ENCODE measurements at regions not wholly inside any gene's neighbourhood (a gene's known extent, or its start where the extent isn't known, plus 50 kb on each side); places are given as distances from the start of the nearest gene placed in this dataset.
A peak's percentile ranks its signal among the peaks of the same experiment; 100 is the strongest.

DNA sequence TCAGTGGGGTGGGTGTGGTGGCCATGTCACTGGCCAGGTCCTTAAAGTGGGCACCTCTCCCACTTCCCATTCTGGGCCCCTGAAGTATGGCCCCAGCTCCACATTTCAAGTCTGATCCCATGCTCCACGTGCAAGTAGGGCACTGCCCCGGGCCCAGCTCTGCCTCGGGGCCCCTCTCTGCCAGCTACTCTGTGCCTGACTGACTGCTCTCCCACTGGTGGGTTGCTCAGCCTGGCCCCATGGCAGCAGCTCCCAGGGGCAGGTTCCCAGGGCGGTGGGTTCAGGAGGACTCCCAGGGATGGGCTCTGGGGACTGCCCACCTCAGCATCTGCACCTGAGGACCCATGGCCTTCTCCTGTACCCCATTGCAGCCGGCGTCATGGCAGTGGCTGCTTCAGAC is 110.2 kb upstream of the FAM180A start:
- 90% methylated on average over 6 of the region's 6 CpGs; no CpG with 5 or more reads in 1 of the 2 experiments for WGBS, 2 experiments (ENCODE audit: extremely low coverage in 1 of 2, insufficient coverage in 1 of 2, insufficient read length in 1 of 2, insufficient replicate concordance in 2 of 2, low coverage in 1 of 2, low lambda C conversion rate in 2 of 2, missing lambda C conversion rate in 1 of 2)
- H3K27me3 ChIP-seq (replicated peaks in 1 of 4; ENCODE audit: control insufficient read depth in 3 of 4, extremely low read depth in 1 of 4, insufficient read depth in 3 of 4, low read length in 3 of 4): no peaks in the 10 kb centered on the region
- FAIRE-seq: no peak

More for the DNA sequence above, 110.2 kb upstream of the FAM180A start:
- Histone ChIP-seq H4K91ac (replicated peaks; ENCODE audit: insufficient read length, low read length) (no peak overlapping the region), H3K79me1 (ENCODE audit: low read depth, low read length) (no peaks in the 10 kb centered on the region), H3K23me2 (ENCODE audit: low read depth, low read length) (no peaks in the 10 kb centered on the region), H2BK20ac (ENCODE audit: low read length) (no peak overlapping the region), H3K27ac (ENCODE audit: low read depth, low read length) (no peak overlapping the region), H3K4me1 (replicated peaks in 1 of 4; ENCODE audit: control insufficient read depth in 3 of 4, insufficient read depth in 4 of 4, low read length in 3 of 4) (peaks cover 0 to 5% (median 2%) of the 10 kb centered on the region in 4 experiments; a peak in 5 of 7 replicates), H3K4me2 (ENCODE audit: insufficient read depth in 1 of 2, low read depth in 2 of 2, low read length in 2 of 2) (no peak overlapping the region), H2BK12ac (ENCODE audit: low read depth, low read length) (no peak overlapping the region), H3K4ac (replicated peaks; ENCODE audit: insufficient read length, low read depth, low read length) (no peak overlapping the region), H3K79me2 (ENCODE audit: control insufficient read depth in 1 of 2, insufficient read depth in 2 of 2, low read length in 2 of 2) (no peaks in the 10 kb centered on the region), H3K36me3 (ENCODE audit: control insufficient read depth in 2 of 4, insufficient read depth in 4 of 4, low read length in 3 of 4) (no peaks in the 10 kb centered on the region), H2BK15ac (ENCODE audit: low read length) (no peak overlapping the region), H3K4me3 (ENCODE audit: extremely low read depth in 1 of 4, insufficient read depth in 2 of 4, low read depth in 3 of 4, low read length in 4 of 4) (no peak overlapping the region), H4K8ac (ENCODE audit: extremely low read depth, insufficient read depth, low read length) (peak overlapping the region; percentile 57; the same call in 1 of the 2 replicates), H2BK5ac (ENCODE audit: low read depth, low read length) (no peak overlapping the region), H3K9ac (replicated peaks in 1 of 4; ENCODE audit: extremely low read depth in 1 of 4, low read depth in 3 of 4, low read length in 3 of 4) (no peak overlapping the region), H3K14ac (ENCODE audit: insufficient read length) (no peak overlapping the region), H2AFZ (ENCODE audit: low read length) (no peak overlapping the region), H4K20me1 (replicated peaks in 1 of 2; ENCODE audit: control insufficient read depth in 1 of 2, insufficient read depth in 2 of 2, low read length in 2 of 2) (no peaks in the 10 kb centered on the region), H3K9me3 (ENCODE audit: insufficient read depth in 2 of 2, low read depth in 1 of 2, low read length in 1 of 2) (peaks cover 6 to 8% of the 10 kb centered on the region in 2 experiments; a peak in 1 of 4 replicates), H2AK5ac (ENCODE audit: low read depth, low read length) (no peak overlapping the region), H4K5ac (ENCODE audit: insufficient read length, low read depth, low read length) (no peak overlapping the region), H3K56ac (replicated peaks; ENCODE audit: insufficient read length, low read depth, low read length) (no peak overlapping the region), H2BK120ac (replicated peaks; ENCODE audit: low read depth, low read length) (no peak overlapping the region), H3K18ac (ENCODE audit: extremely low read depth, low read length) (no peak overlapping the region), H3K23ac (ENCODE audit: insufficient read length) (no peak overlapping the region)
- CTCF ChIA-PET (ENCODE audit: partially characterized antibody): interaction anchor here (1.1 to 2.0 kb wide), 2 partner anchors 154 to 1797 kb away, joined by 3 to 4 read pairs; no protein-coding TSS in a partner anchor
- DNase-seq (ENCODE audit: low read depth in 1 of 2, low spot score in 2 of 2): no peak
- TF ChIP-seq TAF1 (IDR thresholded peaks at IDR 0.05; ENCODE audit: low read depth, low read length) (no peak), KDM1A (IDR thresholded peaks at IDR 0.05; ENCODE audit: borderline replicate concordance, low read length) (no peak), PHF8 (conservative IDR thresholded peaks at IDR 0.05; ENCODE audit: low read depth, low read length) (no peak), SAP30 (IDR thresholded peaks at IDR 0.05; ENCODE audit: insufficient read depth, insufficient replicate concordance, low read length) (no peak), EZH2 (IDR thresholded peaks at IDR 0.05; ENCODE audit: low read depth, low read length, severe bottlenecking) (no peak)
- TF ChIP-seq, protein P1, sequence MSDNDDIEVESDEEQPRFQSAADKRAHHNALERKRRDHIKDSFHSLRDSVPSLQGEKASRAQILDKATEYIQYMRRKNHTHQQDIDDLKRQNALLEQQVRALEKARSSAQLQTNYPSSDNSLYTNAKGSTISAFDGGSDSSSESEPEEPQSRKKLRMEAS (IDR thresholded peaks at IDR 0.05): no peak
- TF ChIP-seq, protein P2, sequence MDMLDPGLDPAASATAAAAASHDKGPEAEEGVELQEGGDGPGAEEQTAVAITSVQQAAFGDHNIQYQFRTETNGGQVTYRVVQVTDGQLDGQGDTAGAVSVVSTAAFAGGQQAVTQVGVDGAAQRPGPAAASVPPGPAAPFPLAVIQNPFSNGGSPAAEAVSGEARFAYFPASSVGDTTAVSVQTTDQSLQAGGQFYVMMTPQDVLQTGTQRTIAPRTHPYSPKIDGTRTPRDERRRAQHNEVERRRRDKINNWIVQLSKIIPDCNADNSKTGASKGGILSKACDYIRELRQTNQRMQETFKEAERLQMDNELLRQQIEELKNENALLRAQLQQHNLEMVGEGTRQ (IDR thresholded peaks at IDR 0.05; ENCODE audit: low read length): no peak
- POLR2A ChIA-PET (ENCODE audit: partially characterized antibody): no interaction called here

All from H1 (cell line).